ENCODE measurements at regions not wholly inside any gene's neighbourhood (a gene's known extent, or its start where the extent isn't known, plus 50 kb on each side); places are given as distances from the start of the nearest gene placed in this dataset.

- no peak for TF ChIP-seq CTCF (IDR thresholded peaks at IDR 0.05)
- TF ChIP-seq POLR2AphosphoS5 (IDR thresholded peaks at IDR 0.05; ENCODE audit: low read depth, low read length), result no peak
- TF ChIP-seq REST (IDR thresholded peaks at IDR 0.05; ENCODE audit: insufficient read depth in 1 of 2, low read depth in 2 of 2, low read length in 1 of 2), result no peak
- no peak for TF ChIP-seq SIN3A (IDR thresholded peaks at IDR 0.05; ENCODE audit: borderline replicate concordance, insufficient read depth, low read depth, low read length)
- TF ChIP-seq TCF7L2 (IDR thresholded peaks at IDR 0.05; ENCODE audit: low read depth, low read length), result no peak
These were observed 277.6 kb upstream of the TNC start for GRCh38 chr9:115395511-115396021.
